GM23338 (cell line): ENCODE measurements at regions not wholly inside any gene's neighbourhood (a gene's known extent, or its start where the extent isn't known, plus 50 kb on each side); places are given as distances from the start of the nearest gene placed in this dataset.

Source experiments
- ATAC-seq: fragments of 200-7000 bp; cut with Tn5 transposase; 3 replicates; pipeline ENCODE4 v1.9.1; 2020
- DNase-seq: peaks from one replicate; pipeline ENCODE4 v3.0.0-alpha.2; 2015; ENCODE audit warnings: low spot score
- H2AFZ ChIP-seq: fragments of 200-600 bp; sonication (generic); 2 replicates; pipeline ENCODE4 v1.8.0; 2016; ENCODE audit warnings: antibody characterized with exemption, mild to moderate bottlenecking, moderate library complexity
- H3F3A ChIP-seq: fragments of 200-600 bp; sonication (generic); replicated peaks from 2 replicates; pipeline ENCODE4 v1.8.0; 2017; ENCODE audit warnings: antibody characterized with exemption, mixed run types, low read depth
- H3K27ac ChIP-seq: fragments of 200-600 bp; sonication (generic); 2 replicates; pipeline ENCODE4 v1.6.1; 2016; ENCODE audit warnings: low read depth
- H3K27me3 ChIP-seq: fragments of 200-600 bp; sonication (generic); 2 replicates; pipeline ENCODE4 v1.8.0; 2016; ENCODE audit warnings: mild to moderate bottlenecking, mixed run types, moderate library complexity; ENCODE audit not compliant: insufficient read depth
- H3K36me3 ChIP-seq: fragments of 200-600 bp; sonication (generic); 2 replicates; pipeline ENCODE4 v1.8.0; 2016; ENCODE audit warnings: mild to moderate bottlenecking; ENCODE audit not compliant: insufficient read depth
- H3K4me1 ChIP-seq: fragments of 200-600 bp; sonication (generic); 2 replicates; pipeline ENCODE4 v1.8.0; 2016; ENCODE audit warnings: mild to moderate bottlenecking, moderate library complexity; ENCODE audit not compliant: insufficient read depth
- H3K4me2 ChIP-seq: fragments of 200-600 bp; sonication (generic); 2 replicates; pipeline ENCODE4 v1.7.1; 2017; ENCODE audit warnings: mixed run types
- H3K4me3 ChIP-seq: fragments of 200-600 bp; sonication (generic); 2 replicates; pipeline ENCODE4 v1.6.1; 2016; ENCODE audit warnings: mixed run types
- H3K79me2 ChIP-seq: fragments of 200-600 bp; sonication (generic); replicated peaks from 2 replicates; pipeline ENCODE4 v1.8.0; 2017; ENCODE audit warnings: mild to moderate bottlenecking; ENCODE audit not compliant: insufficient read depth
- H3K9me2 ChIP-seq: fragments of 200-600 bp; sonication (generic); 2 replicates; pipeline ENCODE4 v1.8.0; 2017; ENCODE audit not compliant: insufficient read depth
- H4K20me1 ChIP-seq: fragments of 200-600 bp; sonication (generic); replicated peaks from 2 replicates; pipeline ENCODE4 v1.8.0; 2017; ENCODE audit warnings: mild to moderate bottlenecking; ENCODE audit not compliant: insufficient read depth
- H3K27ac Mint-ChIP-seq: 2 replicates; pipeline ENCODE4 v1.8.0; 2020; ENCODE audit warnings: inconsistent platforms, mild to moderate bottlenecking, moderate library complexity, mixed read lengths
- H3K27me3 Mint-ChIP-seq: 3 replicates; pipeline ENCODE4 v1.8.0; 2022; ENCODE audit warnings: low read depth, mild to moderate bottlenecking, moderate library complexity, mixed read lengths, inconsistent platforms; ENCODE audit not compliant: insufficient read depth, poor library complexity
- H3K36me3 Mint-ChIP-seq: 3 replicates; pipeline ENCODE4 v1.8.0; 2021; ENCODE audit warnings: low read depth, mild to moderate bottlenecking, inconsistent platforms, moderate library complexity, mixed read lengths
- H3K4me1 Mint-ChIP-seq: 3 replicates; pipeline ENCODE4 v1.8.0; 2020; ENCODE audit warnings: mild to moderate bottlenecking, inconsistent platforms, mixed read lengths
- H3K4me3 Mint-ChIP-seq: 3 replicates; pipeline ENCODE4 v1.8.0; 2021; ENCODE audit warnings: moderate library complexity, mild to moderate bottlenecking, inconsistent platforms, mixed read lengths
- H3K9me3 Mint-ChIP-seq: 3 replicates; pipeline ENCODE4 v1.8.0; 2020; ENCODE audit warnings: moderate library complexity, mild to moderate bottlenecking, inconsistent platforms, mixed read lengths
- CREB1 ChIP-seq: fragments of 250-450 bp; sonication (Bioruptor Pico); IDR thresholded peaks from 2 replicates; pipeline ENCODE4 v1.5.0; 2020; ENCODE audit warnings: low read depth, mild to moderate bottlenecking, moderate library complexity
- EZH2 ChIP-seq: fragments of 200-600 bp; sonication (generic); IDR thresholded peaks from one replicate; pipeline ENCODE4 v1.8.0; 2017; ENCODE audit warnings: antibody characterized with exemption, mild to moderate bottlenecking, low read depth; ENCODE audit not compliant: unreplicated experiment
- EZH2phosphoT487 ChIP-seq: fragments of 200-600 bp; sonication (generic); IDR thresholded peaks from one replicate; pipeline ENCODE4 v1.8.1; 2018; ENCODE audit warnings: antibody characterized with exemption; ENCODE audit not compliant: unreplicated experiment
- JUNB ChIP-seq: IDR thresholded peaks from one replicate; pipeline ENCODE4 v1.6.1; 2016; ENCODE audit warnings: antibody characterized with exemption; ENCODE audit not compliant: unreplicated experiment
- NANOG ChIP-seq: IDR thresholded peaks from 2 replicates; pipeline ENCODE4 v1.6.1; 2016; ENCODE audit warnings: antibody characterized with exemption, borderline replicate concordance
- POLR2AphosphoS5 ChIP-seq: IDR thresholded peaks from 2 replicates; pipeline ENCODE4 v1.6.1; 2016; ENCODE audit warnings: antibody characterized with exemption, low read depth
- STAT1 ChIP-seq: IDR thresholded peaks from one replicate; pipeline ENCODE4 v1.6.1; 2016; ENCODE audit warnings: antibody characterized with exemption; ENCODE audit not compliant: unreplicated experiment
- ZNF114 ChIP-seq: fragments of 250-450 bp; sonication (Bioruptor Pico); IDR thresholded peaks from 2 replicates; pipeline ENCODE4 v1.5.0; 2020; ENCODE audit warnings: mild to moderate bottlenecking, moderate library complexity
- ZNF331 ChIP-seq: fragments of 250-450 bp; sonication (Bioruptor Pico); IDR thresholded peaks from 2 replicates; pipeline ENCODE4 v1.5.0; 2020; ENCODE audit warnings: low read depth, mild to moderate bottlenecking, moderate library complexity
- TF ChIP-seq, protein P1 (sequence below): fragments of 250-450 bp; sonication (Bioruptor Pico); IDR thresholded peaks from 2 replicates; pipeline ENCODE4 v1.5.0; 2020; ENCODE audit warnings: mild to moderate bottlenecking, moderate library complexity
- TF ChIP-seq, protein P2 (sequence below): IDR thresholded peaks from 2 replicates; pipeline ENCODE4 v1.6.1; 2016; ENCODE audit warnings: antibody characterized with exemption
- TF ChIP-seq, protein P3 (sequence below): IDR thresholded peaks from one replicate; pipeline ENCODE4 v1.6.1; 2018; ENCODE audit warnings: antibody characterized with exemption; ENCODE audit not compliant: unreplicated experiment
- TF ChIP-seq, protein P4 (sequence below), 2 experiments: fragments of 200-600 bp in 1 of 2; sonication (generic) in 1 of 2; conservative IDR thresholded peaks; 2 replicates each; pipeline versions ENCODE4 v1.5.1 to v1.6.1; 2016 to 2017; ENCODE audit warnings: antibody characterized with exemption in 2 of 2, low read depth in 2 of 2, mild to moderate bottlenecking in 2 of 2, moderate library complexity in 1 of 2

DNA sequence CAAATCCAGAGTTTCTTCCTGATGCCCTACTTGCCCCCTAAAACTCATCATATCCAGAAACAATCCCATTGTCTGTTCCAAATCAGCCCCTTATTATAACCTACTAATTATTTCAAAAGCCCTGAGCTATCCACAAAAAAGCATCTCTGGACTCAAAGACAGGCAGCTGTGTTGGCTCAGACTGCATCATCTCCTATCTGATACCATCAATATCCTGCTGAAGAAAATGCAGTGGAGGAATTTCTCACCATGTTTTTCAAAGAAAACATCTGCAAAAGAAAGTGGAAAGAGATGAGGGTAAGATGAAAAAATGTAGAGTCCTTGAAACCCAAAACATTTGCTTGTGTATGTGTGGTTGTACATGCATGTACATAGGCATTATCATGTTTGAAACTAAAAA lies 153.0 kb upstream of the DEFB112 start:
- no peak for ATAC-seq
- H3K4me1 ChIP-seq, result no peaks in the 10 kb centered on the region
- H2AFZ ChIP-seq, result no peak overlapping the region
- H4K20me1 ChIP-seq, result no peaks in the 10 kb centered on the region
- no peaks in the 10 kb centered on the region for H3K9me3 Mint-ChIP-seq
- H3K27ac Mint-ChIP-seq, result no peak overlapping the region
- no peak for DNase-seq
- no peak overlapping the region for H3K4me3 Mint-ChIP-seq
- TF ChIP-seq STAT1 (no peak), ZNF114 (no peak), ZNF331 (CRISPR knock-in tag) (no peak), POLR2AphosphoS5 (no peak), CREB1 (CRISPR knock-in tag) (no peak), NANOG (no peak), EZH2 (no peak), EZH2phosphoT487 (no peak), JUNB (no peak)
- TF ChIP-seq, protein P1, sequence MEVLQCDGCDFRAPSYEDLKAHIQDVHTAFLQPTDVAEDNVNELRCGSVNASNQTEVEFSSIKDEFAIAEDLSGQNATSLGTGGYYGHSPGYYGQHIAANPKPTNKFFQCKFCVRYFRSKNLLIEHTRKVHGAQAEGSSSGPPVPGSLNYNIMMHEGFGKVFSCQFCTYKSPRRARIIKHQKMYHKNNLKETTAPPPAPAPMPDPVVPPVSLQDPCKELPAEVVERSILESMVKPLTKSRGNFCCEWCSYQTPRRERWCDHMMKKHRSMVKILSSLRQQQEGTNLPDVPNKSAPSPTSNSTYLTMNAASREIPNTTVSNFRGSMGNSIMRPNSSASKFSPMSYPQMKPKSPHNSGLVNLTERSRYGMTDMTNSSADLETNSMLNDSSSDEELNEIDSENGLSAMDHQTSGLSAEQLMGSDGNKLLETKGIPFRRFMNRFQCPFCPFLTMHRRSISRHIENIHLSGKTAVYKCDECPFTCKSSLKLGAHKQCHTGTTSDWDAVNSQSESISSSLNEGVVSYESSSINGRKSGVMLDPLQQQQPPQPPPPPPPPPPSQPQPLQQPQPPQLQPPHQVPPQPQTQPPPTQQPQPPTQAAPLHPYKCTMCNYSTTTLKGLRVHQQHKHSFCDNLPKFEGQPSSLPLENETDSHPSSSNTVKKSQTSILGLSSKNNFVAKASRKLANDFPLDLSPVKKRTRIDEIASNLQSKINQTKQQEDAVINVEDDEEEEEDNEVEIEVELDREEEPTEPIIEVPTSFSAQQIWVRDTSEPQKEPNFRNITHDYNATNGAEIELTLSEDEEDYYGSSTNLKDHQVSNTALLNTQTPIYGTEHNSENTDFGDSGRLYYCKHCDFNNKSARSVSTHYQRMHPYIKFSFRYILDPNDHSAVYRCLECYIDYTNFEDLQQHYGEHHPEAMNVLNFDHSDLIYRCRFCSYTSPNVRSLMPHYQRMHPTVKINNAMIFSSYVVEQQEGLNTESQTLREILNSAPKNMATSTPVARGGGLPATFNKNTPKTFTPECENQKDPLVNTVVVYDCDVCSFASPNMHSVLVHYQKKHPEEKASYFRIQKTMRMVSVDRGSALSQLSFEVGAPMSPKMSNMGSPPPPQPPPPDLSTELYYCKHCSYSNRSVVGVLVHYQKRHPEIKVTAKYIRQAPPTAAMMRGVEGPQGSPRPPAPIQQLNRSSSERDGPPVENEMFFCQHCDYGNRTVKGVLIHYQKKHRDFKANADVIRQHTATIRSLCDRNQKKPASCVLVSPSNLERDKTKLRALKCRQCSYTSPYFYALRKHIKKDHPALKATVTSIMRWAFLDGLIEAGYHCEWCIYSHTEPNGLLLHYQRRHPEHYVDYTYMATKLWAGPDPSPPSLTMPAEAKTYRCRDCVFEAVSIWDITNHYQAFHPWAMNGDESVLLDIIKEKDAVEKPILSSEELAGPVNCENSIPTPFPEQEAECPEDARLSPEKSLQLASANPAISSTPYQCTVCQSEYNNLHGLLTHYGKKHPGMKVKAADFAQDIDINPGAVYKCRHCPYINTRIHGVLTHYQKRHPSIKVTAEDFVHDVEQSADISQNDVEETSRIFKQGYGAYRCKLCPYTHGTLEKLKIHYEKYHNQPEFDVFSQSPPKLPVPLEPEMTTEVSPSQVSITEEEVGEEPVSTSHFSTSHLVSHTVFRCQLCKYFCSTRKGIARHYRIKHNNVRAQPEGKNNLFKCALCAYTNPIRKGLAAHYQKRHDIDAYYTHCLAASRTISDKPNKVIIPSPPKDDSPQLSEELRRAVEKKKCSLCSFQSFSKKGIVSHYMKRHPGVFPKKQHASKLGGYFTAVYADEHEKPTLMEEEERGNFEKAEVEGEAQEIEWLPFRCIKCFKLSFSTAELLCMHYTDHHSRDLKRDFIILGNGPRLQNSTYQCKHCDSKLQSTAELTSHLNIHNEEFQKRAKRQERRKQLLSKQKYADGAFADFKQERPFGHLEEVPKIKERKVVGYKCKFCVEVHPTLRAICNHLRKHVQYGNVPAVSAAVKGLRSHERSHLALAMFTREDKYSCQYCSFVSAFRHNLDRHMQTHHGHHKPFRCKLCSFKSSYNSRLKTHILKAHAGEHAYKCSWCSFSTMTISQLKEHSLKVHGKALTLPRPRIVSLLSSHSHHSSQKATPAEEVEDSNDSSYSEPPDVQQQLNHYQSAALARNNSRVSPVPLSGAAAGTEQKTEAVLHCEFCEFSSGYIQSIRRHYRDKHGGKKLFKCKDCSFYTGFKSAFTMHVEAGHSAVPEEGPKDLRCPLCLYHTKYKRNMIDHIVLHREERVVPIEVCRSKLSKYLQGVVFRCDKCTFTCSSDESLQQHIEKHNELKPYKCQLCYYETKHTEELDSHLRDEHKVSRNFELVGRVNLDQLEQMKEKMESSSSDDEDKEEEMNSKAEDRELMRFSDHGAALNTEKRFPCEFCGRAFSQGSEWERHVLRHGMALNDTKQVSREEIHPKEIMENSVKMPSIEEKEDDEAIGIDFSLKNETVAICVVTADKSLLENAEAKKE (CRISPR knock-in tag), result no peak
- TF ChIP-seq, protein P2, sequence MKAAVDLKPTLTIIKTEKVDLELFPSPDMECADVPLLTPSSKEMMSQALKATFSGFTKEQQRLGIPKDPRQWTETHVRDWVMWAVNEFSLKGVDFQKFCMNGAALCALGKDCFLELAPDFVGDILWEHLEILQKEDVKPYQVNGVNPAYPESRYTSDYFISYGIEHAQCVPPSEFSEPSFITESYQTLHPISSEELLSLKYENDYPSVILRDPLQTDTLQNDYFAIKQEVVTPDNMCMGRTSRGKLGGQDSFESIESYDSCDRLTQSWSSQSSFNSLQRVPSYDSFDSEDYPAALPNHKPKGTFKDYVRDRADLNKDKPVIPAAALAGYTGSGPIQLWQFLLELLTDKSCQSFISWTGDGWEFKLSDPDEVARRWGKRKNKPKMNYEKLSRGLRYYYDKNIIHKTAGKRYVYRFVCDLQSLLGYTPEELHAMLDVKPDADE, result no peak
- TF ChIP-seq, protein P3, sequence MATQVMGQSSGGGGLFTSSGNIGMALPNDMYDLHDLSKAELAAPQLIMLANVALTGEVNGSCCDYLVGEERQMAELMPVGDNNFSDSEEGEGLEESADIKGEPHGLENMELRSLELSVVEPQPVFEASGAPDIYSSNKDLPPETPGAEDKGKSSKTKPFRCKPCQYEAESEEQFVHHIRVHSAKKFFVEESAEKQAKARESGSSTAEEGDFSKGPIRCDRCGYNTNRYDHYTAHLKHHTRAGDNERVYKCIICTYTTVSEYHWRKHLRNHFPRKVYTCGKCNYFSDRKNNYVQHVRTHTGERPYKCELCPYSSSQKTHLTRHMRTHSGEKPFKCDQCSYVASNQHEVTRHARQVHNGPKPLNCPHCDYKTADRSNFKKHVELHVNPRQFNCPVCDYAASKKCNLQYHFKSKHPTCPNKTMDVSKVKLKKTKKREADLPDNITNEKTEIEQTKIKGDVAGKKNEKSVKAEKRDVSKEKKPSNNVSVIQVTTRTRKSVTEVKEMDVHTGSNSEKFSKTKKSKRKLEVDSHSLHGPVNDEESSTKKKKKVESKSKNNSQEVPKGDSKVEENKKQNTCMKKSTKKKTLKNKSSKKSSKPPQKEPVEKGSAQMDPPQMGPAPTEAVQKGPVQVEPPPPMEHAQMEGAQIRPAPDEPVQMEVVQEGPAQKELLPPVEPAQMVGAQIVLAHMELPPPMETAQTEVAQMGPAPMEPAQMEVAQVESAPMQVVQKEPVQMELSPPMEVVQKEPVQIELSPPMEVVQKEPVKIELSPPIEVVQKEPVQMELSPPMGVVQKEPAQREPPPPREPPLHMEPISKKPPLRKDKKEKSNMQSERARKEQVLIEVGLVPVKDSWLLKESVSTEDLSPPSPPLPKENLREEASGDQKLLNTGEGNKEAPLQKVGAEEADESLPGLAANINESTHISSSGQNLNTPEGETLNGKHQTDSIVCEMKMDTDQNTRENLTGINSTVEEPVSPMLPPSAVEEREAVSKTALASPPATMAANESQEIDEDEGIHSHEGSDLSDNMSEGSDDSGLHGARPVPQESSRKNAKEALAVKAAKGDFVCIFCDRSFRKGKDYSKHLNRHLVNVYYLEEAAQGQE, result no peak
- TF ChIP-seq, protein P4, sequence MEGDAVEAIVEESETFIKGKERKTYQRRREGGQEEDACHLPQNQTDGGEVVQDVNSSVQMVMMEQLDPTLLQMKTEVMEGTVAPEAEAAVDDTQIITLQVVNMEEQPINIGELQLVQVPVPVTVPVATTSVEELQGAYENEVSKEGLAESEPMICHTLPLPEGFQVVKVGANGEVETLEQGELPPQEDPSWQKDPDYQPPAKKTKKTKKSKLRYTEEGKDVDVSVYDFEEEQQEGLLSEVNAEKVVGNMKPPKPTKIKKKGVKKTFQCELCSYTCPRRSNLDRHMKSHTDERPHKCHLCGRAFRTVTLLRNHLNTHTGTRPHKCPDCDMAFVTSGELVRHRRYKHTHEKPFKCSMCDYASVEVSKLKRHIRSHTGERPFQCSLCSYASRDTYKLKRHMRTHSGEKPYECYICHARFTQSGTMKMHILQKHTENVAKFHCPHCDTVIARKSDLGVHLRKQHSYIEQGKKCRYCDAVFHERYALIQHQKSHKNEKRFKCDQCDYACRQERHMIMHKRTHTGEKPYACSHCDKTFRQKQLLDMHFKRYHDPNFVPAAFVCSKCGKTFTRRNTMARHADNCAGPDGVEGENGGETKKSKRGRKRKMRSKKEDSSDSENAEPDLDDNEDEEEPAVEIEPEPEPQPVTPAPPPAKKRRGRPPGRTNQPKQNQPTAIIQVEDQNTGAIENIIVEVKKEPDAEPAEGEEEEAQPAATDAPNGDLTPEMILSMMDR (conservative IDR thresholded peaks at IDR 0.05; ENCODE audit: low read depth in 2 of 2), result no peak
- H3F3A ChIP-seq, result no peaks in the 10 kb centered on the region
- H3K27me3 Mint-ChIP-seq, result peaks cover 2% of the 10 kb centered on the region
- no peak overlapping the region for H3K4me2 ChIP-seq
- H3K36me3 ChIP-seq, result no peaks in the 10 kb centered on the region
- H3K9me2 ChIP-seq, result no peaks in the 10 kb centered on the region
- H3K4me3 ChIP-seq, result no peak overlapping the region
- peaks cover 6% of the 10 kb centered on the region; the same call in 2 of the 3 replicates for H3K4me1 Mint-ChIP-seq
- no peaks in the 10 kb centered on the region for H3K27me3 ChIP-seq
- no peaks in the 10 kb centered on the region for H3K36me3 Mint-ChIP-seq
- no peaks in the 10 kb centered on the region for H3K79me2 ChIP-seq
- H3K27ac ChIP-seq, result no peak overlapping the region
